K562 (cell line): ENCODE measurements at regions not wholly inside any gene's neighbourhood (a gene's known extent, or its start where the extent isn't known, plus 50 kb on each side); places are given as distances from the start of the nearest gene placed in this dataset.

Experiments used
- ATAC-seq: fragments of 200-7000 bp; cut with Tn5 transposase; 3 replicates; pipeline ENCODE4 v1.9.1; 2020; ENCODE audit warnings: moderate library complexity
- BruUV-seq: library from RNA; stranded (reverse); fragments of 400-500 nt; replicated peaks from 2 replicates; lab custom pipeline; 2021; lab: Mats Ljungman, UMichigan
- CTCF ChIA-PET: fragments of 300-600 bp; formaldehyde crosslinking; extraction: SDS; loops from one replicate; lab custom pipeline; 2021; ENCODE audit warnings: low intra/inter-chr PET ratio; lab: Yijun Ruan, JAX
- POLR2A ChIA-PET: fragments of 300-600, 350-650 bp; sonication (Branson Sonifier 250); formaldehyde crosslinking; extraction: SDS; loops from one replicate; lab custom pipeline; 2021; ENCODE audit warnings: antibody characterized with exemption, inconsistent platforms; lab: Yijun Ruan, JAX
- DNase-seq, 4 experiments: peaks; one replicate each; pipeline versions ENCODE4 v3.0.0 to v3.0.0-alpha.2; 2011 to 2018; ENCODE audit warnings: low spot score in 3 of 4, mixed read lengths in 3 of 4; ENCODE audit errors: extremely low read depth in 1 of 4
- FAIRE-seq: peaks from 2 replicates; lab custom pipeline; 2011; peaks lifted over from hg19 to GRCh38; lab: Jason Lieb, UNC
- H2AFZ ChIP-seq: 2 replicates; pipeline ENCODE4 v1.6.0; 2011; ENCODE audit warnings: low read depth, low read length, control low read depth, inconsistent platforms
- H3K27ac ChIP-seq: fragments of 200-600 bp; 3 replicates; pipeline ENCODE4 v1.8.0; 2011; ENCODE audit warnings: low read depth, mild to moderate bottlenecking, control low read depth, inconsistent platforms, low read length, moderate library complexity, mixed read lengths; ENCODE audit errors: extremely low read depth
- H3K27me3 ChIP-seq, 2 experiments: fragments of 300-600 bp in 1 of 2; 2 replicates in 1 of 2; 3 replicates in 1 of 2; pipeline versions ENCODE4 v1.6.0 to v1.8.0; 2011; ENCODE audit warnings: inconsistent platforms in 2 of 2, low read length in 2 of 2, mild to moderate bottlenecking in 1 of 2, mixed read lengths in 1 of 2, moderate library complexity in 1 of 2; ENCODE audit not compliant: control insufficient read depth in 2 of 2, insufficient read depth in 2 of 2
- H3K36me3 ChIP-seq: fragments of 300-600 bp; 3 replicates; pipeline ENCODE4 v1.8.0; 2011; ENCODE audit warnings: mild to moderate bottlenecking, low read length, inconsistent platforms; ENCODE audit not compliant: control insufficient read depth, insufficient read depth
- H3K4me1 ChIP-seq, 2 experiments: fragments of 200-600 bp in 1 of 2; replicated peaks in 1 of 2; 2 replicates in 1 of 2; 3 replicates in 1 of 2; pipeline versions ENCODE4 v1.5.1 to v1.8.0; 2011; ENCODE audit warnings: inconsistent platforms in 2 of 2, low read length in 2 of 2, mild to moderate bottlenecking in 1 of 2, mixed read lengths in 1 of 2, moderate library complexity in 1 of 2; ENCODE audit not compliant: control insufficient read depth in 2 of 2, insufficient read depth in 2 of 2
- H3K4me2 ChIP-seq: 2 replicates; pipeline ENCODE4 v1.6.1; 2011; ENCODE audit warnings: low read length, control low read depth, inconsistent platforms, mixed read lengths; ENCODE audit not compliant: insufficient read depth
- H3K4me3 ChIP-seq: fragments of 200-600 bp; sonication (generic), shearing (Covaris generic); 2 replicates; pipeline ENCODE4 v1.5.1; 2016; ENCODE audit warnings: control low read depth, inconsistent platforms
- H3K79me2 ChIP-seq: fragments of 200-600 bp; 3 replicates; pipeline ENCODE4 v1.8.0; 2011; ENCODE audit warnings: low read length, inconsistent platforms; ENCODE audit not compliant: control insufficient read depth, insufficient read depth
- H3K9ac ChIP-seq, 2 experiments: 2 replicates each; pipeline versions ENCODE4 v1.6.0 to v1.6.1; 2011; ENCODE audit warnings: low read depth in 2 of 2, low read length in 2 of 2, control low read depth in 1 of 2, inconsistent platforms in 1 of 2, mild to moderate bottlenecking in 1 of 2, mixed read lengths in 1 of 2; ENCODE audit not compliant: insufficient read depth in 1 of 2
- H3K9me1 ChIP-seq: one replicate; pipeline ENCODE4 v1.6.0; 2011; ENCODE audit warnings: inconsistent platforms, mild to moderate bottlenecking, low read length, moderate library complexity; ENCODE audit not compliant: control insufficient read depth, insufficient read depth
- H3K9me3 ChIP-seq: replicated peaks from 2 replicates; pipeline ENCODE4 v1.5.1; 2011; ENCODE audit warnings: low read depth, low read length, inconsistent platforms; ENCODE audit not compliant: control insufficient read depth, insufficient read depth
- H4K20me1 ChIP-seq: replicated peaks from 2 replicates; pipeline ENCODE4 v1.6.1; 2011; ENCODE audit warnings: low read length, inconsistent platforms, mixed read lengths; ENCODE audit not compliant: control insufficient read depth, insufficient read depth
- ADNP ChIP-seq: fragments of 200-800 bp; sonication (Bioruptor generic); IDR thresholded peaks from 2 replicates; pipeline ENCODE4 v1.6.1; 2016; ENCODE audit warnings: missing genetic modification characterization, missing compliant biosample characterization
- HDAC3 ChIP-seq: fragments of 450-650 bp; IDR thresholded peaks from 2 replicates; pipeline ENCODE4 v1.6.1; 2018; ENCODE audit warnings: borderline replicate concordance, mild to moderate bottlenecking, moderate library complexity; ENCODE audit not compliant: partially characterized antibody
- KLF1 ChIP-seq: fragments of 450-650 bp; IDR thresholded peaks from 2 replicates; pipeline ENCODE4 v1.6.1; 2016; ENCODE audit warnings: missing genetic modification characterization, missing compliant biosample characterization
- RHOXF2B ChIP-seq: fragments of 250-450 bp; sonication (Bioruptor Pico); conservative IDR thresholded peaks from 2 replicates; pipeline ENCODE4 v1.5.1; 2021
- SRSF7 ChIP-seq: fragments of 200-400 bp; formaldehyde crosslinking; optimal IDR thresholded peaks from 2 replicates; pipeline ENCODE3; 2017; ENCODE audit warnings: mild to moderate bottlenecking, low read depth, low read length
- TRIM28 ChIP-seq: fragments of 450-650 bp; IDR thresholded peaks from 2 replicates; pipeline ENCODE4 v1.6.1; 2017
- ZC3H8 ChIP-seq: fragments of 450-650 bp; IDR thresholded peaks from 2 replicates; pipeline ENCODE4 v1.6.1; 2017
- ZNF253 ChIP-seq: fragments of 250-450 bp; sonication (Bioruptor Pico); conservative IDR thresholded peaks from 2 replicates; pipeline ENCODE4 v1.6.1; 2021; ENCODE audit warnings: mild to moderate bottlenecking
- in situ Hi-C: fragments of 300-500 bp; cut with MboI; formaldehyde crosslinking; loops from 4 replicates; pipeline ENCODE4 v1.15.0; 2018; ENCODE audit warnings: inconsistent platforms, mixed read lengths
- intact Hi-C: fragments of 100-400 bp; cut with micrococcal nuclease; formaldehyde crosslinking; loops from 2 replicates; pipeline ENCODE4 v1.14.2; 2022
- TF ChIP-seq, protein P1 (sequence below): conservative IDR thresholded peaks from 2 replicates; pipeline ENCODE4 v1.6.1; 2011; ENCODE audit warnings: low read depth, mild to moderate bottlenecking, low read length; ENCODE audit not compliant: control insufficient read depth
- TF ChIP-seq, protein P2 (sequence below): sonication (generic); formaldehyde crosslinking; IDR thresholded peaks from 2 replicates; pipeline ENCODE4 v1.8.0; 2022; ENCODE audit warnings: mild to moderate bottlenecking, missing genetic modification reagents, borderline replicate concordance
- TF ChIP-seq, protein P3 (sequence below): fragments of 250-450 bp; sonication (Bioruptor Pico); IDR thresholded peaks from 2 replicates; pipeline ENCODE4 v1.8.0; 2022; ENCODE audit warnings: inconsistent platforms, mild to moderate bottlenecking, moderate library complexity, borderline replicate concordance
- TF ChIP-seq, protein P4 (sequence below): sonication (generic); formaldehyde crosslinking; IDR thresholded peaks from 2 replicates; pipeline ENCODE4 v1.8.1; 2023; ENCODE audit warnings: mild to moderate bottlenecking, missing genetic modification reagents

DNA sequence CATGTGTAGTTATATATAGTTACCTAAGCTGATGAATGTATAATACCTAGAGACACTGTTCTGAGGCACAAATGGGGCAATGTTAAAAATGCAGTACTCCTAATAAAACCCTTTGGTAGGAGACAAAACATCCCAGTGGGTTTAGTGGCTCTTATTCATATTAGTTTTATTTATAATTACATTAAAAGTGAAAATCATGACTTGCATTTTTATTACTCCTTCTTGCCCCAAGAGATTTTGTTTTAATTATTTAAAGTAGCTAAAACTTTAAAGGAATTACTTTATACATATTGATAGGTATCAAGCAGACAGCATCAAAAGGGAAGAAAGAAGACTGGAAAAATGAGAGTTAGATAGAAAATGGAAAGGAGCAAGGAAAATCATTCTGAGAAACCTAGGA, 688.6 kb downstream of the GALC start:
- H3K4me2 ChIP-seq: no peak overlapping the region
- H3K9ac ChIP-seq: no peak overlapping the region
- FAIRE-seq: no peak
- H3K36me3 ChIP-seq: no peaks in the 10 kb centered on the region
- no peak overlapping the region for H3K27ac ChIP-seq
- no peak overlapping the region for H2AFZ ChIP-seq
- intact Hi-C loops: no loop called here
- no peaks in the 10 kb centered on the region for H3K27me3 ChIP-seq
- H4K20me1 ChIP-seq: no peaks in the 10 kb centered on the region
- BruUV-seq: no TSS peak
- no peaks in the 10 kb centered on the region for H3K79me2 ChIP-seq
- H3K9me3 ChIP-seq: no peaks in the 10 kb centered on the region
- CTCF ChIA-PET: no interaction called here
- no peaks in the 10 kb centered on the region for H3K4me1 ChIP-seq
- DNase-seq: no peak
- TF ChIP-seq, protein P1, sequence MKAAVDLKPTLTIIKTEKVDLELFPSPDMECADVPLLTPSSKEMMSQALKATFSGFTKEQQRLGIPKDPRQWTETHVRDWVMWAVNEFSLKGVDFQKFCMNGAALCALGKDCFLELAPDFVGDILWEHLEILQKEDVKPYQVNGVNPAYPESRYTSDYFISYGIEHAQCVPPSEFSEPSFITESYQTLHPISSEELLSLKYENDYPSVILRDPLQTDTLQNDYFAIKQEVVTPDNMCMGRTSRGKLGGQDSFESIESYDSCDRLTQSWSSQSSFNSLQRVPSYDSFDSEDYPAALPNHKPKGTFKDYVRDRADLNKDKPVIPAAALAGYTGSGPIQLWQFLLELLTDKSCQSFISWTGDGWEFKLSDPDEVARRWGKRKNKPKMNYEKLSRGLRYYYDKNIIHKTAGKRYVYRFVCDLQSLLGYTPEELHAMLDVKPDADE: no peak
- no peak for TF ChIP-seq HDAC3
- TF ChIP-seq, protein P2, sequence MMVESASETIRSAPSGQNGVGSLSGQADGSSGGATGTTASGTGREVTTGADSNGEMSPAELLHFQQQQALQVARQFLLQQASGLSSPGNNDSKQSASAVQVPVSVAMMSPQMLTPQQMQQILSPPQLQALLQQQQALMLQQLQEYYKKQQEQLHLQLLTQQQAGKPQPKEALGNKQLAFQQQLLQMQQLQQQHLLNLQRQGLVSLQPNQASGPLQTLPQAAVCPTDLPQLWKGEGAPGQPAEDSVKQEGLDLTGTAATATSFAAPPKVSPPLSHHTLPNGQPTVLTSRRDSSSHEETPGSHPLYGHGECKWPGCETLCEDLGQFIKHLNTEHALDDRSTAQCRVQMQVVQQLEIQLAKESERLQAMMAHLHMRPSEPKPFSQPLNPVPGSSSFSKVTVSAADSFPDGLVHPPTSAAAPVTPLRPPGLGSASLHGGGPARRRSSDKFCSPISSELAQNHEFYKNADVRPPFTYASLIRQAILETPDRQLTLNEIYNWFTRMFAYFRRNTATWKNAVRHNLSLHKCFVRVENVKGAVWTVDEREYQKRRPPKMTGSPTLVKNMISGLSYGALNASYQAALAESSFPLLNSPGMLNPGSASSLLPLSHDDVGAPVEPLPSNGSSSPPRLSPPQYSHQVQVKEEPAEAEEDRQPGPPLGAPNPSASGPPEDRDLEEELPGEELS (CRISPR knock-in tag): no peak
- no peak for TF ChIP-seq RHOXF2B
- TF ChIP-seq ADNP (tag): no peak
- no peak for TF ChIP-seq ZNF253
- no peak for TF ChIP-seq ZC3H8
- TF ChIP-seq, protein P3, sequence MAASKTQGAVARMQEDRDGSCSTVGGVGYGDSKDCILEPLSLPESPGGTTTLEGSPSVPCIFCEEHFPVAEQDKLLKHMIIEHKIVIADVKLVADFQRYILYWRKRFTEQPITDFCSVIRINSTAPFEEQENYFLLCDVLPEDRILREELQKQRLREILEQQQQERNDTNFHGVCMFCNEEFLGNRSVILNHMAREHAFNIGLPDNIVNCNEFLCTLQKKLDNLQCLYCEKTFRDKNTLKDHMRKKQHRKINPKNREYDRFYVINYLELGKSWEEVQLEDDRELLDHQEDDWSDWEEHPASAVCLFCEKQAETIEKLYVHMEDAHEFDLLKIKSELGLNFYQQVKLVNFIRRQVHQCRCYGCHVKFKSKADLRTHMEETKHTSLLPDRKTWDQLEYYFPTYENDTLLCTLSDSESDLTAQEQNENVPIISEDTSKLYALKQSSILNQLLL (CRISPR knock-in tag): no peak
- TF ChIP-seq KLF1: no peak
- TF ChIP-seq SRSF7: no peak
- TF ChIP-seq TRIM28: no peak
- TF ChIP-seq, protein P4, sequence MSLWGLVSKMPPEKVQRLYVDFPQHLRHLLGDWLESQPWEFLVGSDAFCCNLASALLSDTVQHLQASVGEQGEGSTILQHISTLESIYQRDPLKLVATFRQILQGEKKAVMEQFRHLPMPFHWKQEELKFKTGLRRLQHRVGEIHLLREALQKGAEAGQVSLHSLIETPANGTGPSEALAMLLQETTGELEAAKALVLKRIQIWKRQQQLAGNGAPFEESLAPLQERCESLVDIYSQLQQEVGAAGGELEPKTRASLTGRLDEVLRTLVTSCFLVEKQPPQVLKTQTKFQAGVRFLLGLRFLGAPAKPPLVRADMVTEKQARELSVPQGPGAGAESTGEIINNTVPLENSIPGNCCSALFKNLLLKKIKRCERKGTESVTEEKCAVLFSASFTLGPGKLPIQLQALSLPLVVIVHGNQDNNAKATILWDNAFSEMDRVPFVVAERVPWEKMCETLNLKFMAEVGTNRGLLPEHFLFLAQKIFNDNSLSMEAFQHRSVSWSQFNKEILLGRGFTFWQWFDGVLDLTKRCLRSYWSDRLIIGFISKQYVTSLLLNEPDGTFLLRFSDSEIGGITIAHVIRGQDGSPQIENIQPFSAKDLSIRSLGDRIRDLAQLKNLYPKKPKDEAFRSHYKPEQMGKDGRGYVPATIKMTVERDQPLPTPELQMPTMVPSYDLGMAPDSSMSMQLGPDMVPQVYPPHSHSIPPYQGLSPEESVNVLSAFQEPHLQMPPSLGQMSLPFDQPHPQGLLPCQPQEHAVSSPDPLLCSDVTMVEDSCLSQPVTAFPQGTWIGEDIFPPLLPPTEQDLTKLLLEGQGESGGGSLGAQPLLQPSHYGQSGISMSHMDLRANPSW (CRISPR knock-in tag): no peak
- TF ChIP-seq, all 486 proteins: peak for 0
- H3K9me1 ChIP-seq: no peaks in the 10 kb centered on the region
- in situ Hi-C loops: no loop called here
- no peak overlapping the region for H3K4me3 ChIP-seq
- ATAC-seq: no peak
- POLR2A ChIA-PET: no interaction called here
